SK-N-SH treated with all-trans-retinoic acid at 6 μM for 48 hours (cell line): ENCODE measurements at regions not wholly inside any gene's neighbourhood (a gene's known extent, or its start where the extent isn't known, plus 50 kb on each side); places are given as distances from the start of the nearest gene placed in this dataset.

Experiments used
- ATAC-seq: fragments of 200-7000 bp; cut with Tn5 transposase; 3 replicates; pipeline ENCODE4 v1.9.1; 2020; ENCODE audit warnings: mild to moderate bottlenecking, moderate library complexity
- ARNTL ChIP-seq: fragments of 450-650 bp; formaldehyde crosslinking; IDR thresholded peaks from 2 replicates; pipeline ENCODE4 v1.5.0; 2020; ENCODE audit warnings: low read depth, mild to moderate bottlenecking, moderate library complexity, borderline replicate concordance
- BACH2 ChIP-seq: fragments of 250-450 bp; sonication (Bioruptor Pico); IDR thresholded peaks from 2 replicates; pipeline ENCODE4 v1.9.0; 2021; ENCODE audit warnings: mild to moderate bottlenecking, borderline replicate concordance
- CREB5 ChIP-seq: fragments of 250-450 bp; sonication (Bioruptor Pico); IDR thresholded peaks from 2 replicates; pipeline ENCODE4 v1.5.1; 2020; ENCODE audit warnings: low read depth, mild to moderate bottlenecking, moderate library complexity
- CSDC2 ChIP-seq: fragments of 250-450 bp; sonication (Bioruptor Pico); IDR thresholded peaks from 2 replicates; pipeline ENCODE4 v1.5.0; 2020; ENCODE audit warnings: mild to moderate bottlenecking, moderate library complexity
- CSRNP3 ChIP-seq: fragments of 250-450 bp; sonication (Bioruptor Pico); IDR thresholded peaks from 2 replicates; pipeline ENCODE4 v1.5.1; 2021; ENCODE audit warnings: mild to moderate bottlenecking, moderate library complexity
- ESRRG ChIP-seq: fragments of 250-450 bp; sonication (Bioruptor Pico); IDR thresholded peaks from 2 replicates; pipeline ENCODE4 v1.6.1; 2021; ENCODE audit warnings: mild to moderate bottlenecking
- GLIS3 ChIP-seq: fragments of 250-450 bp; sonication (Bioruptor Pico); IDR thresholded peaks from 2 replicates; pipeline ENCODE4 v1.5.0; 2020; ENCODE audit warnings: mild to moderate bottlenecking, moderate library complexity
- ISL1 ChIP-seq: fragments of 250-450 bp; sonication (Bioruptor Pico); IDR thresholded peaks from 2 replicates; pipeline ENCODE4 v2.1.2; 2022; ENCODE audit warnings: mild to moderate bottlenecking, moderate library complexity
- OSR1 ChIP-seq: fragments of 250-450 bp; sonication (Bioruptor Pico); IDR thresholded peaks from 2 replicates; pipeline ENCODE4 v1.8.0; 2022; ENCODE audit warnings: moderate library complexity, mild to moderate bottlenecking, inconsistent platforms
- PATZ1 ChIP-seq: fragments of 250-450 bp; sonication (Bioruptor Pico); IDR thresholded peaks from 2 replicates; pipeline ENCODE4 v1.8.0; 2020; ENCODE audit warnings: mild to moderate bottlenecking, moderate library complexity, borderline replicate concordance
- PPARA ChIP-seq: fragments of 250-450 bp; sonication (Bioruptor Pico); IDR thresholded peaks from 2 replicates; pipeline ENCODE4 v1.5.0; 2020; ENCODE audit warnings: mild to moderate bottlenecking, borderline replicate concordance
- RARB ChIP-seq: fragments of 250-450 bp; sonication (Bioruptor Pico); IDR thresholded peaks from 2 replicates; pipeline ENCODE4 v1.8.0; 2021; ENCODE audit warnings: mild to moderate bottlenecking, moderate library complexity
- SNAI2 ChIP-seq: fragments of 250-450 bp; sonication (Bioruptor Pico); IDR thresholded peaks from 2 replicates; pipeline ENCODE4 v1.5.0; 2020; ENCODE audit warnings: mild to moderate bottlenecking, moderate library complexity
- TCF4 ChIP-seq: fragments of 250-450 bp; sonication (Bioruptor Pico); IDR thresholded peaks from 2 replicates; pipeline ENCODE4 v1.8.0; 2021; ENCODE audit warnings: mild to moderate bottlenecking, moderate library complexity, borderline replicate concordance
- TSHZ2 ChIP-seq: fragments of 250-450 bp; sonication (Bioruptor Pico); IDR thresholded peaks from 2 replicates; pipeline ENCODE4 v1.5.0; 2020; ENCODE audit warnings: mild to moderate bottlenecking, moderate library complexity
- ZFP3 ChIP-seq: fragments of 250-450 bp; sonication (Bioruptor Pico); IDR thresholded peaks from 2 replicates; pipeline ENCODE4 v1.5.0; 2020; ENCODE audit warnings: mild to moderate bottlenecking, moderate library complexity
- ZFP30 ChIP-seq: fragments of 450-650 bp; formaldehyde crosslinking; IDR thresholded peaks from 2 replicates; pipeline ENCODE4 v1.5.0; 2022; ENCODE audit warnings: mild to moderate bottlenecking, moderate library complexity
- ZNF565 ChIP-seq: fragments of 450-650 bp; formaldehyde crosslinking; conservative IDR thresholded peaks from 2 replicates; pipeline ENCODE4 v1.5.0; 2020; ENCODE audit warnings: low read depth, mild to moderate bottlenecking, moderate library complexity
- ZNF70 ChIP-seq: fragments of 450-650 bp; formaldehyde crosslinking; IDR thresholded peaks from 2 replicates; pipeline ENCODE4 v1.5.0; 2020; ENCODE audit warnings: mild to moderate bottlenecking, moderate library complexity
- ZNF8 ChIP-seq: fragments of 450-650 bp; formaldehyde crosslinking; IDR thresholded peaks from 2 replicates; pipeline ENCODE4 v1.5.0; 2020; ENCODE audit warnings: mild to moderate bottlenecking, moderate library complexity

- no peak for TF ChIP-seq ESRRG (CRISPR knock-in tag)
Measured at GRCh38 chr3:80113331-80113730, 345.5 kb upstream of the ROBO1 start (continued).

GRCh38 chr3:80099559-80100066 lies 331.8 kb upstream of the ROBO1 start:
- ATAC-seq, result no peak
- no peak for TF ChIP-seq TSHZ2 (CRISPR knock-in tag)
- no peak for TF ChIP-seq OSR1
- TF ChIP-seq BACH2 (CRISPR knock-in tag), result no peak
- TF ChIP-seq ZFP30 (CRISPR knock-in tag), result no peak
- no peak for TF ChIP-seq ZNF565 (CRISPR knock-in tag)
- TF ChIP-seq ZNF70 (CRISPR knock-in tag), result no peak
- TF ChIP-seq ARNTL, result no peak
- TF ChIP-seq CSDC2 (CRISPR knock-in tag), result no peak
- TF ChIP-seq ZFP3, result no peak
- no peak for TF ChIP-seq CREB5 (CRISPR knock-in tag)
- TF ChIP-seq SNAI2 (CRISPR knock-in tag), result no peak
- TF ChIP-seq CSRNP3 (CRISPR knock-in tag), result no peak
- TF ChIP-seq ESRRG (CRISPR knock-in tag), result no peak
- TF ChIP-seq TCF4 (CRISPR knock-in tag), result no peak
- TF ChIP-seq GLIS3, result no peak
- TF ChIP-seq PPARA (CRISPR knock-in tag), result no peak
- TF ChIP-seq ISL1, result no peak

- no peak for TF ChIP-seq CREB5 (CRISPR knock-in tag)
- TF ChIP-seq ESRRG (CRISPR knock-in tag), result no peak
- no peak for TF ChIP-seq RARB (CRISPR knock-in tag)
- TF ChIP-seq ZFP3, result no peak
- TF ChIP-seq GLIS3, result no peak
- TF ChIP-seq ZNF70 (CRISPR knock-in tag), result no peak
- TF ChIP-seq PATZ1 (CRISPR knock-in tag), result no peak
- TF ChIP-seq ARNTL, result no peak
- ATAC-seq, result peak; percentile 34; the same call in 2 of the 3 replicates
Measured at GRCh38 chr3:80097674-80098073, 329.9 kb upstream of the ROBO1 start.

- ATAC-seq, result no peak
- TF ChIP-seq ZNF8 (CRISPR knock-in tag) (no peak), TSHZ2 (CRISPR knock-in tag) (no peak), GLIS3 (no peak), ZFP3 (no peak), TCF4 (CRISPR knock-in tag) (no peak), BACH2 (CRISPR knock-in tag) (no peak), ESRRG (CRISPR knock-in tag) (no peak), ZFP30 (CRISPR knock-in tag) (no peak), PPARA (CRISPR knock-in tag) (no peak), ZNF565 (CRISPR knock-in tag) (no peak), CREB5 (CRISPR knock-in tag) (no peak), SNAI2 (CRISPR knock-in tag) (no peak), CSRNP3 (CRISPR knock-in tag) (no peak), OSR1 (no peak)
Measured at GRCh38 chr3:80096909-80097308, 329.1 kb upstream of the ROBO1 start.
